Lower lobe of right lung (tissue), 2 donors: ENCODE measurements at regions not wholly inside any gene's neighbourhood (a gene's known extent, or its start where the extent isn't known, plus 50 kb on each side); places are given as distances from the start of the nearest gene placed in this dataset.

Experiments used
- ATAC-seq, 2 donors: fragments of 200-7000 bp; cut with Tn5 transposase; one replicate each; pipeline ENCODE4 v1.9.1; 2020 to 2022; ENCODE audit warnings: mild to moderate bottlenecking in 2 of 2, moderate library complexity in 2 of 2
- DNase-seq: peaks from one replicate; pipeline ENCODE4 v3.0.0-alpha.2; 2020
- H3K27ac ChIP-seq: fragments of 200-600 bp; one replicate; pipeline ENCODE4 v1.8.0; 2022
- H3K27me3 ChIP-seq: fragments of 200-600 bp; one replicate; pipeline ENCODE4 v1.8.0; 2022; ENCODE audit warnings: low read depth
- H3K36me3 ChIP-seq: fragments of 200-600 bp; one replicate; pipeline ENCODE4 v1.8.0; 2022; ENCODE audit warnings: mild to moderate bottlenecking
- H3K4me1 ChIP-seq: fragments of 200-600 bp; one replicate; pipeline ENCODE4 v1.8.0; 2022
- H3K4me3 ChIP-seq: fragments of 200-600 bp; one replicate; pipeline ENCODE4 v1.8.0; 2022; ENCODE audit warnings: mild to moderate bottlenecking
- H3K9me3 ChIP-seq: fragments of 200-600 bp; one replicate; pipeline ENCODE4 v1.8.0; 2022
- intact Hi-C: fragments of 100-400 bp; cut with DNase I; formaldehyde crosslinking; loops from one replicate; pipeline ENCODE4 v1.11.0; 2022
- TF ChIP-seq, protein P1 (sequence below): fragments of 200-600 bp; IDR thresholded peaks from one replicate; pipeline ENCODE4 v1.8.0; 2022; ENCODE audit warnings: antibody characterized with exemption, mild to moderate bottlenecking
- donor health status: DM: no; HTN: yes; CAD: no; lungs with severe emphysema.

DNA sequence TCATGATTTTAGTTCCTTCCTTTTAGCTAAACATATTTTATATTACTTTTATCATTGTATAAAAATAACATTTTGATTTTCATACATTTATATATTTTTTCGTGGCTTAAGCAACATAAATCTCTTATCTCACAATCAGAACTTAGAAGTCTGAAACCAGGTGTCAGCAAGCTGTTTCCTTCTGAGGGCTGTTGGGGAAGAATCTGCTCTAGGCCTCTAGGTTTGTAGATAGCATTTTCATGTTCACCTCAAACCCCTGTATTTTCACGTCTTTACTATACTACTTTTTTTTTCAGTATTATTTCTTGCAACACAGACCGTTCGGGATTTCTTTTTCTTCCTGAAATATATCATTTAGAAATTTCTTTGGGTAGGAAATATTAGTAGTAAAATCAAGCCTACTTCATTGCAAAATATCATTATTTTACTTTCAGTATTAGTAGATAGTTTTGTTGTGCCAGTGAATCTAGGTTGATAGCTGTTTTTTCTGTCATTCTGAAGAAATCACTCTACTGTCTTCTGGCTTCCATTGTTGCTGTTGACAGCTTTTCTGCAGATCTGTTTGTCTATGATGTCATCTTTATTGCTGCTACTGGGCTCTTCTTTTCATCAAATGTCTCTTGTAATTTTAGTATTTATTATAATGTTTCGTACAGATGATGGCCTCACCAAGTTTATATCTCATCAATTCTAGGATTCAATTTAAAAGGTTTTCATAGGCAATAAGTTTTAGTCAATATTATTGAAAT lies 756.3 kb downstream of the VGLL3 start:
- DNase-seq (no peak), ATAC-seq (no peak)
- H3K9me3 ChIP-seq, result no peaks in the 10 kb centered on the region
- no peak overlapping the region for H3K27ac ChIP-seq
- no peaks in the 10 kb centered on the region for H3K4me1 ChIP-seq
- TF ChIP-seq, protein P1, sequence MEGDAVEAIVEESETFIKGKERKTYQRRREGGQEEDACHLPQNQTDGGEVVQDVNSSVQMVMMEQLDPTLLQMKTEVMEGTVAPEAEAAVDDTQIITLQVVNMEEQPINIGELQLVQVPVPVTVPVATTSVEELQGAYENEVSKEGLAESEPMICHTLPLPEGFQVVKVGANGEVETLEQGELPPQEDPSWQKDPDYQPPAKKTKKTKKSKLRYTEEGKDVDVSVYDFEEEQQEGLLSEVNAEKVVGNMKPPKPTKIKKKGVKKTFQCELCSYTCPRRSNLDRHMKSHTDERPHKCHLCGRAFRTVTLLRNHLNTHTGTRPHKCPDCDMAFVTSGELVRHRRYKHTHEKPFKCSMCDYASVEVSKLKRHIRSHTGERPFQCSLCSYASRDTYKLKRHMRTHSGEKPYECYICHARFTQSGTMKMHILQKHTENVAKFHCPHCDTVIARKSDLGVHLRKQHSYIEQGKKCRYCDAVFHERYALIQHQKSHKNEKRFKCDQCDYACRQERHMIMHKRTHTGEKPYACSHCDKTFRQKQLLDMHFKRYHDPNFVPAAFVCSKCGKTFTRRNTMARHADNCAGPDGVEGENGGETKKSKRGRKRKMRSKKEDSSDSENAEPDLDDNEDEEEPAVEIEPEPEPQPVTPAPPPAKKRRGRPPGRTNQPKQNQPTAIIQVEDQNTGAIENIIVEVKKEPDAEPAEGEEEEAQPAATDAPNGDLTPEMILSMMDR, result no peak
- no peaks in the 10 kb centered on the region for H3K27me3 ChIP-seq
- H3K36me3 ChIP-seq, result no peaks in the 10 kb centered on the region
- intact Hi-C loops, result no loop called here
- H3K4me3 ChIP-seq, result no peak overlapping the region

DNA sequence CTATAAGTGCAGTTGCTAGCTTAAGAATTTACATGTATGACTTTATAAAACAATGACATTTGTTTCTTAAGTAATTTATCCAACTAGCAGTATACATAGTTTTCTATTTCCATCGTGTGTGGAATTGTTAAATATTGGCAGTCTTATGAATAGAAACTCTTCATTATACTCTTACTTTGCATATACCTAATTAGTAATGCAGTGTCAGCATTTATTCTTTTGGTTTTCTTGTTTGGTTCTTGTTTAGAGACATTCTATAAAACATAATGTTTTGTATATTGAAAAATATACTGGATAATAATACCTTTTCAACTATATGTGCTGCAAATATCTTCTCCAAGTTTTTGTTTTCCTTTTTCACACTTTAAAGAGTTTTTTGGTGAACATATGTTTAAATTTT lies 760.2 kb downstream of the VGLL3 start:
- TF ChIP-seq, protein P1, result no peak
- ATAC-seq, result no peak

DNA sequence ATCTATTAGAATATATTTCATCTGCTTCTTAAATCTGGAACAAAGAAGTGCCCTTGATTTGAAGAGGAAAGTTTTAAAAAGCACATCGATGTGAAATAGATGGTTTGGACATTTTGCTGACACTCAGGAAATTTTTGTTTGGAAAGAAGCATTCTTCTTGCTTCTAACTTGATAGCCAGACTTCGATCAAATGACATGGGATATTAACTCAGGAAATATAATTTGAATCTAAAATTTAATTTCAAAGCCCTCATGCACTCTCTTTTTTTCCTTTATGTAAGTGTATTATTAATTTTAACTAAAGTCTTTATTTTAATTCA lies 761.2 kb downstream of the VGLL3 start:
- intact Hi-C loops, result no loop called here

More for the DNA sequence above, 760.2 kb downstream of the VGLL3 start:
- Histone ChIP-seq H3K27me3 (no peaks in the 10 kb centered on the region), H3K9me3 (no peaks in the 10 kb centered on the region), H3K4me3 (no peak overlapping the region), H3K4me1 (no peaks in the 10 kb centered on the region), H3K27ac (no peak overlapping the region), H3K36me3 (no peaks in the 10 kb centered on the region)
- intact Hi-C loops, result no loop called here
- no peak for DNase-seq

DNA sequence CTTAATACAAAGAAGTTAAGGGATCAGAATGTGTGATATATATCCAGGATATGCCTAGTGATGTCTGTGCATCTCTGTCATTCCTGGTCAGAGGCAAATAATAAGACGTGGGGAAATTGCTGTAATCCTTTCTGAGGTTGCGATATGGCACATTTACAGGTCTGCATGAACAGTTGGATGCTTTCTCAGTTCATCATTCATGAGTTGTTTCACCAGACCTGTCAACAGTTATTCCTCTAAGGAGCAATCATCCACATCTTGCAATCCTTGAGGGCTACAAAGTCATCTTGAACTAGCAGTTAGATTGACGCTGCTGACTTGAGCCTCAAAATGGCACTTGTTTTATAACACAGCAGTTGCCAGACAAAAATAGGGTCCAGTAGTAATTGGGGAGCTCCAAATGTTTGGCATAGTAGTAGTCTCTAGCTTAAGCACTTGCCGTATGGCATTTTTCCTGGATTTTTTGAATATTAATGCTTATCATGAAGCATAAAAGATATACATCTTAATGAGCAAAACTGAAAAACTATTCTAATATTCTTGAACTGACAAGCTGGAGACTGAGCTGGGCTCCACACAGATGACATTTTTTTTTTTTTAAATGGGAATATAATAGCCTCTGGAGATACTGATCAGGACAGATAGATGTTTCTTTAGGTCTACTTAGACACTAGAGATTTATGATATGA lies 761.7 kb downstream of the VGLL3 start:
- DNase-seq (no peak), ATAC-seq (no peak)
- TF ChIP-seq, protein P1, result no peak
- H3K4me3 ChIP-seq, result no peak overlapping the region
- no peaks in the 10 kb centered on the region for H3K9me3 ChIP-seq
- no peak overlapping the region for H3K27ac ChIP-seq
- no peaks in the 10 kb centered on the region for H3K4me1 ChIP-seq
- no peaks in the 10 kb centered on the region for H3K36me3 ChIP-seq
- intact Hi-C loops, result no loop called here
- no peaks in the 10 kb centered on the region for H3K27me3 ChIP-seq

More for the DNA sequence above, 761.2 kb downstream of the VGLL3 start:
- H3K9me3 ChIP-seq, result no peaks in the 10 kb centered on the region
- no peaks in the 10 kb centered on the region for H3K27me3 ChIP-seq
- DNase-seq, result no peak
- TF ChIP-seq, protein P1, result no peak
- H3K4me1 ChIP-seq, result no peaks in the 10 kb centered on the region
- no peak overlapping the region for H3K27ac ChIP-seq
- H3K36me3 ChIP-seq, result no peaks in the 10 kb centered on the region
- H3K4me3 ChIP-seq, result no peak overlapping the region
- no peak for ATAC-seq

DNA sequence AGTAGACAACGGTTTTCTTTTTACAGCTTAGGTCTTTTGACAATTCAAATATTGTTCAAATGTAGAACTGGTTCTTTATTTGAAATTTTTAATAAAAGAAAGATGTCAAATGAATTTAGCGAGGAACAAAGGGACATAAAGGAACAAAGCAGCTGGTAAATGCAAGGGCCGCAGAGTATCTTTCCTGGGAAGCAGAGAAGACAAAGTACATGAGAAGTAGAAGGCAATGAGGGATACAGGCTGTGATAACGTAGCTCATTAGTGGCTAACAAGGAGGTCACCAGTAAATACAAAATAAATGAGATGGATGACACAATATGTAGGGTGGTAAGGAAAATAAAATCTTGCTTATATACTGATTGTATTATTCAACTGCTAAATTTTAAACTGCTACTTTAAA lies 762.8 kb downstream of the VGLL3 start:
- Histone ChIP-seq H3K36me3 (no peaks in the 10 kb centered on the region), H3K27me3 (no peaks in the 10 kb centered on the region), H3K4me3 (no peak overlapping the region), H3K9me3 (no peaks in the 10 kb centered on the region), H3K27ac (no peak overlapping the region), H3K4me1 (no peaks in the 10 kb centered on the region)
- TF ChIP-seq, protein P1, result no peak
- intact Hi-C loops, result no loop called here
- ATAC-seq, result no peak
- no peak for DNase-seq
